Progenitor cell of endocrine pancreas (in vitro differentiated cells): ENCODE measurements at regions not wholly inside any gene's neighbourhood (a gene's known extent, or its start where the extent isn't known, plus 50 kb on each side); places are given as distances from the start of the nearest gene placed in this dataset.

Source experiments
- DNase-seq: peaks from one replicate; pipeline ENCODE4 v3.0.0; 2021; ENCODE audit warnings: low spot score; ENCODE audit not compliant: unreplicated experiment
- H3K27ac Mint-ChIP-seq: 2 replicates; pipeline ENCODE4 v1.8.0; 2021; ENCODE audit warnings: mild to moderate bottlenecking, moderate library complexity, mixed read lengths
- H3K27me3 Mint-ChIP-seq: 2 replicates; pipeline ENCODE4 v1.8.0; 2021; ENCODE audit warnings: mixed read lengths
- H3K36me3 Mint-ChIP-seq: 2 replicates; pipeline ENCODE4 v1.8.0; 2022; ENCODE audit warnings: mixed read lengths; ENCODE audit not compliant: insufficient read depth
- H3K4me1 Mint-ChIP-seq: 2 replicates; pipeline ENCODE4 v1.8.0; 2021; ENCODE audit warnings: low read depth, mixed read lengths
- H3K4me3 Mint-ChIP-seq: 2 replicates; pipeline ENCODE4 v1.8.0; 2021; ENCODE audit warnings: low read depth, mild to moderate bottlenecking, moderate library complexity, mixed read lengths
- H3K9me3 Mint-ChIP-seq: 2 replicates; pipeline ENCODE4 v1.8.0; 2021; ENCODE audit warnings: low read depth, mixed read lengths
- TF ChIP-seq, protein P1 (sequence below): fragments of 200-600 bp; sonication (generic); IDR thresholded peaks from one replicate; pipeline ENCODE4 v1.5.0; 2021; ENCODE audit warnings: antibody characterized with exemption, mild to moderate bottlenecking; ENCODE audit not compliant: unreplicated experiment

DNA sequence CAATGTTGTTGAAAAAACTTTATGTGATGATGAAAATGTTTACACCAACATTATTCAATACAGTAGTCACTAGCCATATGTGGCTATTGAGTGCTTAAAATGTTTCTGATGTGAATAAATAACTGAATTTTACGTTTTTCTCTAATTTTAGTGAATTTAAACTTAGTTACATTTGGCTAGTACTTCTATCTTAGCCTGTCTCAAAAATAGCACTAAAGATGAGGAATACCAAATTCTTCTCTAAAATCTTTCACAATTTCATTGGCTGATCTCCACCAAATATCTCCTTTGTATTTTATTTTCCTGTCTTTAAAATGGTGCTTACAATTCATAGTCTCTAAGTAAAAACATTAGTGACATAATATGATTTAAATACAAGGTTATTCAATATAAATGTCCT lies 83.7 kb upstream of the RND3 start:
- no peaks in the 10 kb centered on the region for H3K36me3 Mint-ChIP-seq

DNA sequence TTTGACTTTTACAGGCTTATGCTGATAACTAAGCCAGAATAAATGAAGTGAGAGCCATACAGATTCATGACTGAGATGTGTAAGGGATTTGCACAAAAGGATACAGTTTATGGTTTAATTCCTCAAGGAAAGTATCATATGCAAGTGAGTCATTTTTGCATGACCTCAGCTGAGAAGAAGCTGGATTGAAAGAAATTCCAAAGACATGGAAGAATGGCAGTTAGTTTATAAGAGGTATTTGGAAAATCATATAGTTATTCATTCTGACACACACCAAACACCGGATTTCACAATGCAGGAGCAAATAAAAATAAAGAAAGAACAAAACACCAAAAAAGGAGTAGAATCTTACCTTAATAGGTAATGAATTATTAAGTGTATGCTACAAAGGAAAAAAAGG lies 83.2 kb upstream of the RND3 start:
- Mint-ChIP-seq H3K27ac (no peak overlapping the region), H3K4me1 (peaks cover 3% of the 10 kb centered on the region)
- no peak for DNase-seq

More for the DNA sequence above, 83.7 kb upstream of the RND3 start:
- Mint-ChIP-seq H3K27me3 (no peaks in the 10 kb centered on the region), H3K4me3 (no peak overlapping the region), H3K9me3 (no peaks in the 10 kb centered on the region), H3K27ac (no peak overlapping the region), H3K4me1 (peaks cover 3% of the 10 kb centered on the region)
- DNase-seq = no peak
- TF ChIP-seq, protein P1, sequence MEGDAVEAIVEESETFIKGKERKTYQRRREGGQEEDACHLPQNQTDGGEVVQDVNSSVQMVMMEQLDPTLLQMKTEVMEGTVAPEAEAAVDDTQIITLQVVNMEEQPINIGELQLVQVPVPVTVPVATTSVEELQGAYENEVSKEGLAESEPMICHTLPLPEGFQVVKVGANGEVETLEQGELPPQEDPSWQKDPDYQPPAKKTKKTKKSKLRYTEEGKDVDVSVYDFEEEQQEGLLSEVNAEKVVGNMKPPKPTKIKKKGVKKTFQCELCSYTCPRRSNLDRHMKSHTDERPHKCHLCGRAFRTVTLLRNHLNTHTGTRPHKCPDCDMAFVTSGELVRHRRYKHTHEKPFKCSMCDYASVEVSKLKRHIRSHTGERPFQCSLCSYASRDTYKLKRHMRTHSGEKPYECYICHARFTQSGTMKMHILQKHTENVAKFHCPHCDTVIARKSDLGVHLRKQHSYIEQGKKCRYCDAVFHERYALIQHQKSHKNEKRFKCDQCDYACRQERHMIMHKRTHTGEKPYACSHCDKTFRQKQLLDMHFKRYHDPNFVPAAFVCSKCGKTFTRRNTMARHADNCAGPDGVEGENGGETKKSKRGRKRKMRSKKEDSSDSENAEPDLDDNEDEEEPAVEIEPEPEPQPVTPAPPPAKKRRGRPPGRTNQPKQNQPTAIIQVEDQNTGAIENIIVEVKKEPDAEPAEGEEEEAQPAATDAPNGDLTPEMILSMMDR = no peak

DNA sequence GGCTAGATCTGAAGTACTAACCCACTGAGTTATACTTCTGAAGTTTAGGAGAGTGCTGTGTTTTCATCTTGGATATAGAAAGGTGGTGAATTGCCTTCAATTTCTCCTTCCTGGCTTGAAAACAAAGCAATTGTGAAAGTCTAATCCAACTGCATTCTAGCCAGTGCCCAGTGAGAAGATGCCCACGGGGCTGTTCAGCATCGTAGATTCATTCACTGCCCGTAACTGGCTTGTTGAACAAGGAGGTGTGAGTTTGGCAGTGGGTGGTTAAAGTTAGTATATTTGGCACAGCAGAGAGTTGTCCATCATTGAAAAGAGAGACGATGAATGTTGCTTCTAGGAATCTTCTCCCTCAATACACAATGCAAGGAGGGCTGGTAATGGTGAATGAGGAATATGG lies 82.3 kb upstream of the RND3 start:
- DNase-seq = no peak
- H3K9me3 Mint-ChIP-seq = no peaks in the 10 kb centered on the region
- no peaks in the 10 kb centered on the region for H3K36me3 Mint-ChIP-seq
- TF ChIP-seq, protein P1 = no peak
- no peak overlapping the region for H3K4me3 Mint-ChIP-seq
- no peak overlapping the region for H3K27ac Mint-ChIP-seq
- no peaks in the 10 kb centered on the region for H3K27me3 Mint-ChIP-seq
- H3K4me1 Mint-ChIP-seq = peaks cover 3% of the 10 kb centered on the region

More for the DNA sequence above, 83.2 kb upstream of the RND3 start:
- Mint-ChIP-seq H3K4me3 (no peak overlapping the region), H3K36me3 (no peaks in the 10 kb centered on the region), H3K27me3 (no peaks in the 10 kb centered on the region), H3K9me3 (no peaks in the 10 kb centered on the region)
- TF ChIP-seq, protein P1 = no peak

DNA sequence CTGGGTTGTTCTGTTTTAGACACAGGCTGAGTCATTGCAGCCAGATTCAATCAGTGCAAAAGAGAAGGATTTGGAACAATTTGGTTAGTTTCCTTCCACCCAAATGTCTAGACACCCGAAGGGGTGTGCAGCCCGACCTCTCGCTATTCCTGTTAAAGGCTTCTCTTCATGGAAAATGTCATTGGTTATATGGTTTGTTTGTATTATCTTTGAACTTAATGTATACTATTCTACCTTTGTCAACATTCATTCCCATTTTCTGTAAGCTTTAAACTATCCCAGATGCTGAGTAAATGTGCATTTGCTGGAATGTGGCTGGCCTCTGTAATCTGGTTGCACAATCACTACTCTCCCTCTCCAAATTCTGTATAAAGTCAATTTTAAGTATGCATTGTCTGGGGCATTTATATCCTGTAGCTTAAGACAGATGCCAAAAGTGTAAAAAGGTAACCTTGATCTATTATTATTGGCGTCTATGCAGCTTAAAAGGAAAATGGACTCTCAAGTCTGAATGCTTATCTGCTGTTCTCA lies 80.4 kb upstream of the RND3 start:
- Mint-ChIP-seq H3K27me3 (no peaks in the 10 kb centered on the region), H3K4me1 (peaks cover 1% of the 10 kb centered on the region), H3K27ac (no peak overlapping the region), H3K36me3 (no peaks in the 10 kb centered on the region), H3K9me3 (no peaks in the 10 kb centered on the region), H3K4me3 (no peak overlapping the region)
- DNase-seq = no peak
- TF ChIP-seq, protein P1 = no peak

DNA sequence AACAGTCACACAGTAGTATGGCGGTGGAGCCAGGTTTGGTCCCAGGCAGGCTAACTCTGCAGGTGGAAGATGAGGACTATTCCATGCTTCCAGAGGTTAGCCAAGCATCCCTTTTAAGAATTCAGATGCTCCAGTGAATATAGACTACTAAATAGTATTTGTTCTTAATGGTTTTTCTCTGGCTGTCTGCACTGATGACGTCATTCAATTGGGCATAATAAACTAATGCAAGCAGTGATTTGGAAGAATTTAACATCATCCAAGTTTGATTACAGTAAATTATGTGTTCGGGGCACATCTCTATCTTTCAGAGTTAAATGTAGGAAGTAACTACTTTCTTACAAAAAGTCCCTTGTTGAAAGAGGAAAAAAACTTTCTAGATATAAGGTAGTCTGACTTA lies 78.8 kb upstream of the RND3 start:
- H3K27ac Mint-ChIP-seq = no peak overlapping the region
- H3K4me3 Mint-ChIP-seq = no peak overlapping the region
- peaks cover 1% of the 10 kb centered on the region for H3K4me1 Mint-ChIP-seq
- H3K9me3 Mint-ChIP-seq = no peaks in the 10 kb centered on the region
- TF ChIP-seq, protein P1 = no peak
- DNase-seq = no peak
- H3K36me3 Mint-ChIP-seq = no peaks in the 10 kb centered on the region
- no peaks in the 10 kb centered on the region for H3K27me3 Mint-ChIP-seq
